Esophagus muscularis mucosa (tissue), 3 donors: ENCODE measurements at regions not wholly inside any gene's neighbourhood (a gene's known extent, or its start where the extent isn't known, plus 50 kb on each side); places are given as distances from the start of the nearest gene placed in this dataset.

ENCODE experiments used
- POLR2A ChIP-seq: fragments of 450-650 bp; IDR thresholded peaks from one replicate; pipeline ENCODE4 v1.6.1; 2017; ENCODE audit warnings: antibody characterized with exemption, moderate library complexity, mild to moderate bottlenecking, low read depth
- TF ChIP-seq, protein P1 (sequence below), 3 experiments: fragments of 200-600 bp in 2 of 3; fragments of 450-650 bp in 1 of 3; sonication (generic) in 2 of 3; IDR thresholded peaks; one replicate each; pipeline ENCODE4 v1.5.1; 2017 to 2019; ENCODE audit warnings: antibody characterized with exemption in 3 of 3, mild to moderate bottlenecking in 2 of 3, moderate library complexity in 1 of 3

DNA sequence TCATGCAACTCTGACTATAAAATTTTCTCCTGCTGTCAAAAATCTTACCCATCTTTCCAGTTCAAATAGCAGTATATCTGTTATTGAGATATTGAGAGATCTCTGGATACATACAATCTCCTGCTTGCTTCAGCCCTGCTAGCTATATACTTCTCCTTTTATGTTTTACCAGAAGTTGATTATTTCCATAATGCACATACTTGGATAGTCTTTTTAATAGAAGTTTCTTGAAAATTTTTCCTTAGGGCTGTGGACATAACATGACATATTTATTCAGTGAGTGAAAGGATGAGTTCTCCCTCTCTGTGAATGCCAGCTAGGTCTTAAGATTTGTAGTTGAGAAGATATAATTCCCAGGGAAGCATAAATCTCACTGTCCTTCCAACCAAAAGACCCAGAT is 234.1 kb upstream of the NR3C2 start:
- TF ChIP-seq, protein P1, sequence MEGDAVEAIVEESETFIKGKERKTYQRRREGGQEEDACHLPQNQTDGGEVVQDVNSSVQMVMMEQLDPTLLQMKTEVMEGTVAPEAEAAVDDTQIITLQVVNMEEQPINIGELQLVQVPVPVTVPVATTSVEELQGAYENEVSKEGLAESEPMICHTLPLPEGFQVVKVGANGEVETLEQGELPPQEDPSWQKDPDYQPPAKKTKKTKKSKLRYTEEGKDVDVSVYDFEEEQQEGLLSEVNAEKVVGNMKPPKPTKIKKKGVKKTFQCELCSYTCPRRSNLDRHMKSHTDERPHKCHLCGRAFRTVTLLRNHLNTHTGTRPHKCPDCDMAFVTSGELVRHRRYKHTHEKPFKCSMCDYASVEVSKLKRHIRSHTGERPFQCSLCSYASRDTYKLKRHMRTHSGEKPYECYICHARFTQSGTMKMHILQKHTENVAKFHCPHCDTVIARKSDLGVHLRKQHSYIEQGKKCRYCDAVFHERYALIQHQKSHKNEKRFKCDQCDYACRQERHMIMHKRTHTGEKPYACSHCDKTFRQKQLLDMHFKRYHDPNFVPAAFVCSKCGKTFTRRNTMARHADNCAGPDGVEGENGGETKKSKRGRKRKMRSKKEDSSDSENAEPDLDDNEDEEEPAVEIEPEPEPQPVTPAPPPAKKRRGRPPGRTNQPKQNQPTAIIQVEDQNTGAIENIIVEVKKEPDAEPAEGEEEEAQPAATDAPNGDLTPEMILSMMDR (IDR thresholded peaks at IDR 0.05): no peak
- TF ChIP-seq POLR2A: no peak
